CD4-positive, alpha-beta T cell (primary cell): ENCODE measurements at regions not wholly inside any gene's neighbourhood (a gene's known extent, or its start where the extent isn't known, plus 50 kb on each side); places are given as distances from the start of the nearest gene placed in this dataset.

Source experiments
- ATAC-seq: fragments of 200-7000 bp; cut with Tn5 transposase; one replicate; pipeline ENCODE4 v1.10.0; 2022; ENCODE audit warnings: mild to moderate bottlenecking; ENCODE audit not compliant: poor library complexity
- CTCF ChIA-PET: fragments of 350-600 bp; sonication (Branson Sonifier 250); formaldehyde crosslinking; loops from one replicate; lab custom pipeline; 2021; ENCODE audit warnings: antibody characterized with exemption, inconsistent platforms; lab: Charles Lee
- POLR2A ChIA-PET: fragments of 350-600 bp; sonication (Branson Sonifier 250); formaldehyde crosslinking; loops from one replicate; lab custom pipeline; 2021; ENCODE audit warnings: antibody characterized with exemption, inconsistent platforms; lab: Charles Lee
- DNase-seq, 14 experiments: peaks; one replicate each; pipeline ENCODE4 v3.0.0-alpha.2; 2013 to 2020; ENCODE audit warnings: mixed read lengths in 2 of 14
- H3K27ac ChIP-seq, 2 donors: one replicate each; pipeline versions ENCODE4 v1.5.1 to v1.7.0; 2013; ENCODE audit warnings: low read length in 2 of 2, low read depth in 1 of 2, mild to moderate bottlenecking in 1 of 2
- H3K27me3 ChIP-seq, 2 experiments: 1 replicate in 1 of 2; 2 replicates in 1 of 2; pipeline versions ENCODE4 v1.6.1 to v1.7.0; 2013; ENCODE audit warnings: low read length in 2 of 2, control low read depth in 1 of 2, mild to moderate bottlenecking in 1 of 2, moderate library complexity in 1 of 2; ENCODE audit not compliant: insufficient read depth in 2 of 2, control insufficient read depth in 1 of 2
- H3K36me3 ChIP-seq: one replicate; pipeline ENCODE4 v1.6.1; 2013; ENCODE audit warnings: low read length, control low read depth; ENCODE audit not compliant: insufficient read depth
- H3K4me1 ChIP-seq: one replicate; pipeline ENCODE4 v1.6.1; 2013; ENCODE audit warnings: low read length, control low read depth; ENCODE audit not compliant: insufficient read depth
- H3K4me3 ChIP-seq: one replicate; pipeline ENCODE4 v1.5.1; 2013; ENCODE audit warnings: mild to moderate bottlenecking, low read length, moderate library complexity
- H3K9me3 ChIP-seq, 2 experiments: 1 replicate in 1 of 2; 2 replicates in 1 of 2; pipeline versions ENCODE4 v1.6.1 to v1.7.0; 2013; ENCODE audit warnings: low read length in 2 of 2, mild to moderate bottlenecking in 2 of 2, control low read depth in 1 of 2, moderate library complexity in 1 of 2; ENCODE audit not compliant: control insufficient read depth in 1 of 2, insufficient read depth in 1 of 2
- H3K27ac Mint-ChIP-seq: one replicate; pipeline ENCODE4 v1.8.0; 2020; ENCODE audit warnings: mixed read lengths
- H3K27me3 Mint-ChIP-seq: one replicate; pipeline ENCODE4 v1.8.0; 2021; ENCODE audit warnings: mixed read lengths
- H3K36me3 Mint-ChIP-seq: one replicate; pipeline ENCODE4 v1.8.0; 2021; ENCODE audit warnings: low read depth, mixed read lengths
- H3K4me1 Mint-ChIP-seq: one replicate; pipeline ENCODE4 v1.8.0; 2021; ENCODE audit warnings: low read depth, mixed read lengths
- H3K4me3 Mint-ChIP-seq: one replicate; pipeline ENCODE4 v1.8.0; 2020; ENCODE audit warnings: mild to moderate bottlenecking, mixed read lengths
- H3K9me3 Mint-ChIP-seq: one replicate; pipeline ENCODE4 v1.8.0; 2020; ENCODE audit warnings: mixed read lengths
- intact Hi-C, 2 experiments: fragments of 100-400 bp; cut with DNase I in 1 of 2; cut with micrococcal nuclease in 1 of 2; formaldehyde crosslinking; loops; one replicate each; pipeline versions ENCODE4 v1.15.1 to v1.9.0; 2023 to 2025; cut with DNase I, micrococcal nuclease
- TF ChIP-seq, protein P1 (sequence below): fragments of 200-600 bp; IDR thresholded peaks from one replicate; pipeline ENCODE4 v1.8.0; 2022; ENCODE audit warnings: antibody characterized with exemption, mild to moderate bottlenecking

DNA sequence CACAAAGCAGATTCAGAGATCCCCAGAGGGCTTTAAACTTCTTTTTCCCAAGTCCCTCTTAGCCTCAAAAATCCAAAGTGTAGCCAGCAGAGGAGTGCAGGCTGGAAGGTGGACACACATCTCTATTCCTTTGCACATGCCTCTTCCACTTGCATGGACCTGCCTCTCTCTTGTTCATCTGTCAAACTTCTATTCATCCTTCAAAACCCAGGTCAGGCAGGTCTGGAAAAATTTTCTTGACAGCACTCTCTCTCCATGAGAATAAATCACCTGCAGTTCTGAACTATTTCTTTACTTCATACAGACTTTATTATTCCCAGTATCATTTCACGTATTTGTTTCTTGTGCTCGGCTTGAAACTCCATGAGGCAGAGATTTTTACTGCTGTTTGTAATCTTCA lies 127.5 kb downstream of the SS18 start:
- Mint-ChIP-seq H3K27ac (no peak overlapping the region), H3K4me3 (no peak overlapping the region), H3K4me1 (no peaks in the 10 kb centered on the region), H3K36me3 (no peaks in the 10 kb centered on the region), H3K27me3 (peaks cover 20% of the 10 kb centered on the region), H3K9me3 (no peaks in the 10 kb centered on the region)
- peaks cover 0 to 7% of the 10 kb centered on the region in 2 experiments for H3K27me3 ChIP-seq
- no peak overlapping the region for H3K27ac ChIP-seq
- no peak overlapping the region for H3K4me3 ChIP-seq
- intact Hi-C loops = no loop called here
- no peaks in the 10 kb centered on the region for H3K4me1 ChIP-seq
- TF ChIP-seq, protein P1, sequence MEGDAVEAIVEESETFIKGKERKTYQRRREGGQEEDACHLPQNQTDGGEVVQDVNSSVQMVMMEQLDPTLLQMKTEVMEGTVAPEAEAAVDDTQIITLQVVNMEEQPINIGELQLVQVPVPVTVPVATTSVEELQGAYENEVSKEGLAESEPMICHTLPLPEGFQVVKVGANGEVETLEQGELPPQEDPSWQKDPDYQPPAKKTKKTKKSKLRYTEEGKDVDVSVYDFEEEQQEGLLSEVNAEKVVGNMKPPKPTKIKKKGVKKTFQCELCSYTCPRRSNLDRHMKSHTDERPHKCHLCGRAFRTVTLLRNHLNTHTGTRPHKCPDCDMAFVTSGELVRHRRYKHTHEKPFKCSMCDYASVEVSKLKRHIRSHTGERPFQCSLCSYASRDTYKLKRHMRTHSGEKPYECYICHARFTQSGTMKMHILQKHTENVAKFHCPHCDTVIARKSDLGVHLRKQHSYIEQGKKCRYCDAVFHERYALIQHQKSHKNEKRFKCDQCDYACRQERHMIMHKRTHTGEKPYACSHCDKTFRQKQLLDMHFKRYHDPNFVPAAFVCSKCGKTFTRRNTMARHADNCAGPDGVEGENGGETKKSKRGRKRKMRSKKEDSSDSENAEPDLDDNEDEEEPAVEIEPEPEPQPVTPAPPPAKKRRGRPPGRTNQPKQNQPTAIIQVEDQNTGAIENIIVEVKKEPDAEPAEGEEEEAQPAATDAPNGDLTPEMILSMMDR = no peak
- H3K36me3 ChIP-seq = no peaks in the 10 kb centered on the region
- no peaks in the 10 kb centered on the region for H3K9me3 ChIP-seq
- ChIA-PET POLR2A (no interaction called here), CTCF (no interaction called here)
- ATAC-seq (no peak), DNase-seq (no peak)

DNA sequence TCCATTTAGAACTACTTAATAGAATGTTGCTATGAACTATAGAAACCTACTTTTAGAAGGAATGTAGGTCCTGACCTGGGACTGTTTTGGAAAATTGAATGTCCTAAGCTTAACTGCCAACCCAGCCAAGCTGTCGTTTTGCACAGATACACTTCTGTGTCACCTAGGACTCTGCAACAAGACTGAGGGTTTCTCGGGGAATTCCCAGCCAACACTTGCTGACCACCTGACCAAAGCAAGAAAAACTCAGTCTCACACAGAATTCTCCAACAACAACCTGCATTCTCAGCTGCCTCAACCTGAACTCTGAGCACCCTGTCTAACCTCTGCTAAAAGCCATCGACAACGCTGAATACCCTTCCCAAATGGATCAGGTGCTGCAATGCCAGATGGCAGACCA lies 128.2 kb downstream of the SS18 start:
- Histone ChIP-seq H3K36me3 (no peaks in the 10 kb centered on the region), H3K4me3 (no peak overlapping the region), H3K9me3 (no peaks in the 10 kb centered on the region), H3K27ac (no peak overlapping the region), H3K4me1 (no peaks in the 10 kb centered on the region), H3K27me3 (peaks cover 0 to 7% of the 10 kb centered on the region in 2 experiments)
- intact Hi-C loops = no loop called here
- CTCF ChIA-PET = no interaction called here
- peaks cover 14% of the 10 kb centered on the region for H3K27me3 Mint-ChIP-seq
- no peaks in the 10 kb centered on the region for H3K36me3 Mint-ChIP-seq
- no peaks in the 10 kb centered on the region for H3K4me1 Mint-ChIP-seq
- POLR2A ChIA-PET = no interaction called here
- TF ChIP-seq, protein P1 = no peak
- H3K4me3 Mint-ChIP-seq = no peak overlapping the region
- DNase-seq = no peak
- ATAC-seq = no peak
- H3K9me3 Mint-ChIP-seq = no peaks in the 10 kb centered on the region
- no peak overlapping the region for H3K27ac Mint-ChIP-seq

DNA sequence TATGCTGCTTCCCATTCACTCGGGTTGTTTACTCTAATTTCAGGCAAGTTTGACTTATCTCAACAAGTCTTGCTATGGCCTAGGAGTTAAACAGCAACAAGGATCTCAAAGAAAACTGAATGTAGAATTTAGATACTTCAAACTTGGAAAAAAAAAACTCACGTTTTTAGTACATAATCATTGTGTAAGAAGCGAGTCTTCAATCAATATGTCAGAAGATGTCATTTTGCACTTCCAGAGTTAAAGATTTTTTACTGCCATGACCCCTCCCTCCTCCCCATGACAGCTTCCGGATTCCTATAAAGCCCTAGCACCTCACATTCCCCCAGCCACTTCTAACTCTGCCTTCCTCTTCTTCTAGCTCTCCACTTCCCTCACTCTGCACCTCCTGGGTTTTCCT lies 133.4 kb downstream of the SS18 start:
- no peak for DNase-seq
- no peaks in the 10 kb centered on the region for H3K9me3 ChIP-seq
- no peak overlapping the region for H3K27ac ChIP-seq
- no peak overlapping the region for H3K4me3 ChIP-seq
- POLR2A ChIA-PET = no interaction called here
- CTCF ChIA-PET = interaction anchor here (0.7 kb wide), 1 partner anchor 12 kb away, joined by 5 read pairs; no protein-coding TSS in a partner anchor
- H3K4me1 Mint-ChIP-seq = peaks cover 11% of the 10 kb centered on the region
- no peak overlapping the region for H3K4me3 Mint-ChIP-seq
- H3K36me3 ChIP-seq = no peaks in the 10 kb centered on the region
- H3K9me3 Mint-ChIP-seq = no peaks in the 10 kb centered on the region
- no peaks in the 10 kb centered on the region for H3K27me3 Mint-ChIP-seq
- H3K36me3 Mint-ChIP-seq = no peaks in the 10 kb centered on the region
- H3K27ac Mint-ChIP-seq = no peak overlapping the region
- intact Hi-C loops = no loop called here
- H3K4me1 ChIP-seq = peaks cover 8% of the 10 kb centered on the region
- no peaks in the 10 kb centered on the region for H3K27me3 ChIP-seq
- ATAC-seq = no peak
- TF ChIP-seq, protein P1 = no peak
